T-helper 2 cell treated with Interferon-gamma antibody and Interleukin-4, amounts not matched to agents 5 μg/mL and 100 μg/mL, for 36 hours (primary cell): ENCODE measurements at regions not wholly inside any gene's neighbourhood (a gene's known extent, or its start where the extent isn't known, plus 50 kb on each side); places are given as distances from the start of the nearest gene placed in this dataset.

Experiments
- DNase-seq: peaks from one replicate; pipeline ENCODE4 v3.0.0; 2021; ENCODE audit warnings: low spot score
- H3K27ac Mint-ChIP-seq: one replicate; pipeline ENCODE4 v1.8.0; 2021; ENCODE audit warnings: mild to moderate bottlenecking, mixed read lengths
- H3K27me3 Mint-ChIP-seq: one replicate; pipeline ENCODE4 v1.8.0; 2021; ENCODE audit warnings: low read depth, mixed read lengths
- H3K36me3 Mint-ChIP-seq: one replicate; pipeline ENCODE4 v1.8.0; 2021; ENCODE audit warnings: low read depth, mixed read lengths
- H3K4me1 Mint-ChIP-seq: one replicate; pipeline ENCODE4 v1.8.0; 2021; ENCODE audit warnings: low read depth, mixed read lengths
- H3K4me3 Mint-ChIP-seq: one replicate; pipeline ENCODE4 v1.8.0; 2022; ENCODE audit warnings: mild to moderate bottlenecking, moderate library complexity, mixed read lengths
- H3K9me3 Mint-ChIP-seq: one replicate; pipeline ENCODE4 v1.8.0; 2021; ENCODE audit warnings: mixed read lengths

DNA sequence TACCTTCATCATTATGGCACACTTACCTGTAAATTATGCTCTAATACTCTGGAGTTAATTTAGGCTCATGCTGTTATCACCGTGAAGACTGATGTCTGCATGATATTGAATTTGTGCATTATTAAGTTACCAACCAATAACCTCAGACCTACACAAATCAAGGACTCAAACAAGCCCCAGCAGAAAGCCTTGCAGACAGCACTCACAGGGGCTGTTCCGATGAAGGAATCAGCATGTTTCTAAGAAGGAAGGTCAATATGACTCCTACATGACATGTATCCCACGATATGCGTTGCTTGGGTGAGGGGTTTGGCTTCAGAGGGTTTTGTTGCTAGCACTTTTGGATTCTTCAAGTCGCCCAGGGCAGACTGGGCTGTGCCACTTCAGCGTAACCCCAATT, 1071.2 kb upstream of the SLC10A2 start:
- Mint-ChIP-seq H3K27ac (no peak overlapping the region), H3K4me1 (no peaks in the 10 kb centered on the region), H3K9me3 (peaks cover 11% of the 10 kb centered on the region), H3K4me3 (no peak overlapping the region), H3K36me3 (no peaks in the 10 kb centered on the region), H3K27me3 (no peaks in the 10 kb centered on the region)
- no peak for DNase-seq

DNA sequence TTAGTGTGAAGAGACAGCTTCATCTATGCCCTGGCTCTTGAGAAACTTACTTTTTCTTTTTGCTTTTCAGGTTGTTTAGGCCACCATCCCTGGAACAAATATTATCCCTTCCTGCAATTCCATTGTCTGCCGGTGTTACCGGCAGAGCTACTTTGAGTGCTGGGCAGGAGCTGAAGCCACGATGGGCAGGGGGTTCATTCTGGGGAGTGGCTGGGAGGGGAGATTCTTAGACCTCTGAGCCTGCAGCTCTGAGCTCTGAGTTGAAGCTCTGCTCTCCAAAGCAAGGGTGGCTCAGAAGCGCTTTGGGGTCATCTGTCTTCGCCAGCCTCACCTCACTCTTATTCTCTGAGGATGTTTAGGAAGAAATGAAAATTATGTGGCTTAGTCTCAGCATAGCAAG, 1066.6 kb upstream of the SLC10A2 start:
- no peak for DNase-seq
- Mint-ChIP-seq H3K4me1 (no peaks in the 10 kb centered on the region), H3K9me3 (peaks cover 11% of the 10 kb centered on the region), H3K27ac (no peak overlapping the region), H3K36me3 (no peaks in the 10 kb centered on the region), H3K4me3 (no peak overlapping the region), H3K27me3 (no peaks in the 10 kb centered on the region)

DNA sequence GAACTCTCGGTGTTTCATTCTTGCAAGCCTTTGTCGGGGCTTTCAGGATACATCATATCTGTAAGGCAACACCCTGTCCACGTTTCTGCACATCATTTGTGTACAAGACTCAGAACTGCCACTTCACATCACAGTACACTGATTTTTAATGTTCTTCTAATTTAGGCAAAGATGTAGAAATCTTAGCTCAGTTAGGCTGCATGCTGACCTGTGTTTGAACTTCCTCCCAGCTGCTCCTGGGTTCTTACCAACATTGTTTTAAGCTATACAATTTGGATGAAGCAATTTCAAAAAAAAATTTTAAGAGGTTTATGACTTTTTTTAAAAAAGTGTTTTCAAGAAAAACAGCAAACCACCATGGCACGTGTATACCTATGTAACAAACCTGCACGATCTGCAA, 1047.9 kb upstream of the SLC10A2 start:
- H3K4me3 Mint-ChIP-seq = no peak overlapping the region
- H3K36me3 Mint-ChIP-seq = no peaks in the 10 kb centered on the region
- no peak for DNase-seq
- no peaks in the 10 kb centered on the region for H3K4me1 Mint-ChIP-seq
- H3K9me3 Mint-ChIP-seq = peaks cover 9% of the 10 kb centered on the region
- no peaks in the 10 kb centered on the region for H3K27me3 Mint-ChIP-seq
- no peak overlapping the region for H3K27ac Mint-ChIP-seq

DNA sequence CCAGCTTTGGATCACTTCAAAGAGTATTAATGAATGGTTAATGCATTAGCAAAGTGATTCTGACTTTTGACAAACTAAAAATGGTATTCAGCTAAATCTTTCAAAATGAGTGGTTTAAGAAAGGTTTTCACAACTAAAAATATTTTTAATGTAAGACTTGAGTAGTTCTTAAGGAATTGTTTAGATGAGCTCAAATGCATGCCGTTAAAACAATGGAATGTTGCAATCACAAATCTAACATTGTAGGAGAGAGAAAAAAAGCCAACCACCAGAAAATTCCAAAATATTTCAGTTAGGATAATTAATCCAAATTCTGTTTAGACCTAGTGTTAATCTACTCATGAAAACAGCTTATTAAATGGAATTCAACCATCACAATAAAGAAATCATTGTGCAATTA, 1044.8 kb upstream of the SLC10A2 start:
- no peaks in the 10 kb centered on the region for H3K36me3 Mint-ChIP-seq
- H3K4me1 Mint-ChIP-seq = no peaks in the 10 kb centered on the region
- no peaks in the 10 kb centered on the region for H3K27me3 Mint-ChIP-seq
- no peak for DNase-seq
- no peak overlapping the region for H3K4me3 Mint-ChIP-seq
- H3K27ac Mint-ChIP-seq = no peak overlapping the region
- peaks cover 17% of the 10 kb centered on the region for H3K9me3 Mint-ChIP-seq

DNA sequence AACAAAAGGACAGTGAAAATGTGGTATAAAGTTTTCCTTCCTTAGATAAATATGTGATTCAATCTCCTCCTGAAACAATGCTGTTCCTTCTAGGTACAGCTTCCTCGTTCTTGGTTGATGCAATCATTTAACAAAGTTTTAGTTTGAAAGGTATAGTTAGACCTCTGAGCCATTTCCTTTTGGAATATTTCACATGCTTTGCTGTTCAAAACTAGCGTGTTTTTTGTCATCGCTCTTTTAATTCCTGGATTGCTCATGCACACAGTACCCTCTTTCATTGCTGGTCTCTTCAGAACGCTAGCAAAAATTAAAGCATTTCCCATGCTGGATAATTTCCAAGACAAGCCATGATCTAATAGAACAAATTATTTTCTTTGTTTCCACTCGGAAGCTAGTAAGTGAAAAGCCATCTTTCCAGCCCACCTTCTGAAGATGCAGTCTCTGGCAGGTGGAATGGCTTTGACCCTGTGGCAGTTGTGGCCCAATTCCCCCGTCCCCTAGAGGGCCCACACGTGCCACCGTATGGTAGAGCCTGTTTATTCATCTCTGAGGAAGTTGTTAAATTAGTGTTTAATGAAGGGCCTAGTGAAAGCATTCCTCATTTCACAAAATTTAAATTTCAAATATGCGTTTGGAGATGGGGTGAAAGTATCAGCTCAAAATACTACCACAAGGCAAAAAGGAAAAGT, 1040.6 kb upstream of the SLC10A2 start:
- Mint-ChIP-seq H3K9me3 (peaks cover 21% of the 10 kb centered on the region), H3K4me1 (no peaks in the 10 kb centered on the region)

DNA sequence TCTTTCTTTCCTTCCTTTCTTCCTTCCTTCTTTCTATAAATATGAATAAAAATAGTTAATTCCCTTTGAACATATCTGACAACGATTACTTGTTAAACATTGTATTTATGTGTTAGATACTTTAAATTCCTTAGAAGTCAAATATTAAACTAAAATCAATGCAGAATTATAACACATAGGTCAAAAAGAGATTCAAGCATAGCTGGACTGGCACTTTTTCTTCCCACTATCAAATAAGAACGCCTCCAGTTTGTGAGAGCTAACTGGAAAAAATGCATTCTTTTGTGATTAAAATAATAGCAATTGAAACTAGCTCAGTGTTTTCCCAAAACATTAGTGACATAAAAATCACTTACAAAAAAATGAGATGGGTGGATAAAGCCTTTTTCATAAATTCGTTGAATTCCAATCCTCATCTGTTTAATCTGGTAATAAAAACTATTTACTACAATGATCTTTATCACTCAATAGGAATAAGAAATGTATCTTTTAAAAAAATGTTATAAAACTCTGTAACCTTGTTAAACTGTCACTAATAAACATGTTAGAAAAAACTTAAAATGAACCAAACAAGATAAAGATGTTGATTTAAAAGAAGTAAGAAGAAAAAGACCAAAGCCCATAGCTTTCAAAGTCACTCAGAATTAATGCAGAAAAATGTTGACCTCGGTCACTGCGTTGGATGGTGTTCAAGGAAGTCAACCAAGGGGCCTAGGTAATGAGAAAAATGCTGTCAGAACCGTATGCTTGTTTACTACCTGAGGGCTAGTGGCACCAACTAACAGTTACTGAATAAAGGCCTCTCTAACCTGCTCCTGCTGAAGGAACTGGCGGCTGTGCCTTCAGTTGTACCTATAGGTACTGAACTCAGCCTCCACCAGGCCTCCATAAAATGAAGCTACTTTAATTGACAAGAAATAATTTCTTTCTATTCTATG, 1039.5 kb upstream of the SLC10A2 start:
- H3K4me3 Mint-ChIP-seq = no peak overlapping the region
- no peak overlapping the region for H3K27ac Mint-ChIP-seq

More for the DNA sequence above, 1040.6 kb upstream of the SLC10A2 start:
- H3K36me3 Mint-ChIP-seq = no peaks in the 10 kb centered on the region
- H3K4me3 Mint-ChIP-seq = no peak overlapping the region
- H3K27ac Mint-ChIP-seq = no peak overlapping the region
- no peak for DNase-seq
- no peaks in the 10 kb centered on the region for H3K27me3 Mint-ChIP-seq

DNA sequence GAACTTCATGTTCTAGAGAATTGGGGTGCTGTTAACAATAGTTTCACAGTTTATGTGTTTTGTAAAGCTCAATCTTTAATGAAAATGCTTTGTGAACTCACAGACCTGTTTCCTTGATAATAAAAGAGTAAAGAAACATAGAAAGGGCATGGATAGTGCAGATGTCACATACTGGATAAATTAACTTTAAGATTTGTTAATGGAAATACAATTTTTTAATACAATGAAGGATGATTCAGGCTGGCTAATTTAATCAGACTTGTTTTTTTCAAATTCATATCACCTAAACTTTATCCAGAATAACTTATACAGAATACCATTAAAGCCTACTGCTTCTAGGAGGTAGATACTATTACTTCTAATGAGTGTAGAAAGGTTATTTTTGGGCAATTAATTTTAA, 1033.5 kb upstream of the SLC10A2 start:
- Mint-ChIP-seq H3K9me3 (peaks cover 39% of the 10 kb centered on the region), H3K4me1 (no peaks in the 10 kb centered on the region), H3K27ac (no peak overlapping the region), H3K27me3 (no peaks in the 10 kb centered on the region), H3K4me3 (no peak overlapping the region), H3K36me3 (no peaks in the 10 kb centered on the region)
- no peak for DNase-seq

More for the DNA sequence above, 1039.5 kb upstream of the SLC10A2 start:
- H3K36me3 Mint-ChIP-seq = no peaks in the 10 kb centered on the region
- H3K4me1 Mint-ChIP-seq = no peaks in the 10 kb centered on the region
- H3K27me3 Mint-ChIP-seq = no peaks in the 10 kb centered on the region
- peaks cover 21% of the 10 kb centered on the region for H3K9me3 Mint-ChIP-seq
- no peak for DNase-seq

DNA sequence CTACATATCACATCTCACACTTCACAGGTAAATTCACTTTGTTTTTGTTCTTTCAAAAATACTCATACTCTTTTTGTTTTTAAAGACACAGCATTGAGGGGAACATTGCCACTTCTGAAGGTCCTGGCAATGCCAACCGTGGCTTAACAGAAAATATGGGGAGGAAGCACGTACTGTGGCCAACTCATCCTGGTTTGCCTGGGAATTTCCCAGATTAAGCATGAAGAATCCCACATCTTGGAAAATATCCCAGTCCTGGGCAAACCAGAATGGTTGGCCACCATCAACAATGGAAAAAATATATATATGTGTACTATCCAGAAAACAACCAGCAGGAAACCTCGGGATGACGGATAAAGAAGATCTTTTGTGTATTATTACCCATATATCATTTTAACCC, 1032.2 kb upstream of the SLC10A2 start:
- no peak for DNase-seq
- H3K36me3 Mint-ChIP-seq = no peaks in the 10 kb centered on the region
- no peak overlapping the region for H3K4me3 Mint-ChIP-seq
- H3K4me1 Mint-ChIP-seq = no peaks in the 10 kb centered on the region
- no peaks in the 10 kb centered on the region for H3K27me3 Mint-ChIP-seq
- no peak overlapping the region for H3K27ac Mint-ChIP-seq
- peaks cover 44% of the 10 kb centered on the region for H3K9me3 Mint-ChIP-seq

DNA sequence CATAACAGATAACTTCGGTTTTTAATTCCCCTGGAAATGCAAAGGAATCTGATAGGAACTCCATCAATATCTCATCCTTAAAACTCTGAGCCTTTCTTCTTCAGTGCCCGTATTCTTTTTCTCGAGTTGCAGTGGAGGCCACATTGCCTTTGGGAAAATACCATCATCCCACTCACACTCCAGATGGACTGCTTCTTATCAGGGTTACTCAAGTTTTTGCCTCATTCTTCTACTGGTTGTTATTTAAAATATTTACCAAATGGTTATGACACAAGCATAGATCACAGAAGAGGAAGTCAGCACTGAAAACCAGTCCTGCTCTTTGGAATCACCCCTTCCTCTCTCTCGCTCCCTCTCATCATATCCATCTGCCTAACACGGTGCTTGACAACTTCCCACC, 1020.5 kb upstream of the SLC10A2 start:
- Mint-ChIP-seq H3K27ac (no peak overlapping the region), H3K4me1 (no peaks in the 10 kb centered on the region), H3K36me3 (no peaks in the 10 kb centered on the region), H3K4me3 (no peak overlapping the region), H3K9me3 (peaks cover 17% of the 10 kb centered on the region), H3K27me3 (no peaks in the 10 kb centered on the region)
- no peak for DNase-seq

DNA sequence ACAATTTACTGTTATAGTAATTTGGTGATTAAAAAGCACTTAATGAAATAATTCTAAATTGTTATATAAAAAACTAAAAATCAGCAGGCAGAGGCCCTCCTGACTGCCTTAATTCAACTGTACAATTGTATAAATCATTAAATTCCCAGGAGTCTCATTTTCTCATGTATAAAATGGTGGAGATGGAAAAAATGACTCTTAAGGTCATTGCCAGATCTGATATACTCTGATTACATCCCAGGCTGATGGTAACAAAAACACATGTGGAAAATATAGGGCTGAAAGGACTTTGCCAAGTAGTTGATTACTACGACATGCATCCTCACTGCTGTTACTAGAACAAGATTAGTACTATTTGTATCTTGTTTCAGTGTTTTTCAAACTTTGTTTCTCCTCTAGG, 1020.0 kb upstream of the SLC10A2 start:
- Mint-ChIP-seq H3K27ac (no peak overlapping the region), H3K36me3 (no peaks in the 10 kb centered on the region), H3K27me3 (no peaks in the 10 kb centered on the region), H3K9me3 (peaks cover 17% of the 10 kb centered on the region), H3K4me1 (no peaks in the 10 kb centered on the region), H3K4me3 (no peak overlapping the region)
- no peak for DNase-seq

DNA sequence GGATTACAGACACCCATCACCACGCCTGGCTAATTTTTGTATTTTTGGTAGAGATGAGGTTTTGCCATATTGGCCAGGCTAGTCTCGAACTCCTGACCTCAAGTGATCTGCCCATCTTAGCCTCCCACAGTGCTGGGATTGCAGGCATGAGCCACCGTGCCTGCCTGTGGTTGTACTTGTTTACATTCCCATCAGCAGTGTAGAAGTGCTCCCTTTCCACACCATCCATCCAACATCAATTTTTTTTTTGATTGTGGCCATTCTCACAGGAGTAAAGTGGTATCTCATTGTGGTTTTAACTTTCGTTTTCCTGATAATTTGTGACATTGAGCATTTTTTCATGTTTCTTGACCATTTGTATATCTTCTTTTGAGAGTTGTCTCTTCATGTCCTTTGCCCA, 1019.4 kb upstream of the SLC10A2 start:
- Mint-ChIP-seq H3K36me3 (no peaks in the 10 kb centered on the region), H3K9me3 (peaks cover 17% of the 10 kb centered on the region), H3K27me3 (no peaks in the 10 kb centered on the region), H3K4me1 (no peaks in the 10 kb centered on the region), H3K27ac (no peak overlapping the region), H3K4me3 (no peak overlapping the region)
- no peak for DNase-seq

DNA sequence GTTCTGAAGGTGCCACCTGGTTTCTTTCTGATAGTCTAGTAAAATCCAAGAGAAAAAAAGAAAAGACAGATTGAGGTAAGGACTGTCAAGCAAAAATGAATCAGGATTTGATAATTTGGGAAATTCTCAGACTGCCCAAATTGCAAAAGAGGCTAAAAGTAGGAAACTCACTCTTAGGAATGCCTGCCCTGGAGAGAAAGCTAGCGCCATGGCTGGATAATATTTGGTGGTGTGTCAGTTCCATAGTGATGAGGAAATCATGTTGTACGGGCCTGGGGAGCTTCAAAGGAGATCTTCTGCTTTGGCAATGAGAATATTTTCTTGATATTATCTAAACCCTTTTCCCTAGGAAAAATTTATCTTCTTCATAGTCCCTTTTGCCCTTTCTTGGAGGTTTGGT, 1008.1 kb upstream of the SLC10A2 start:
- H3K36me3 Mint-ChIP-seq = no peaks in the 10 kb centered on the region
- H3K27ac Mint-ChIP-seq = no peak overlapping the region
- H3K27me3 Mint-ChIP-seq = no peaks in the 10 kb centered on the region
- H3K4me3 Mint-ChIP-seq = no peak overlapping the region
- no peaks in the 10 kb centered on the region for H3K4me1 Mint-ChIP-seq
- no peak for DNase-seq
- H3K9me3 Mint-ChIP-seq = peaks cover 29% of the 10 kb centered on the region

DNA sequence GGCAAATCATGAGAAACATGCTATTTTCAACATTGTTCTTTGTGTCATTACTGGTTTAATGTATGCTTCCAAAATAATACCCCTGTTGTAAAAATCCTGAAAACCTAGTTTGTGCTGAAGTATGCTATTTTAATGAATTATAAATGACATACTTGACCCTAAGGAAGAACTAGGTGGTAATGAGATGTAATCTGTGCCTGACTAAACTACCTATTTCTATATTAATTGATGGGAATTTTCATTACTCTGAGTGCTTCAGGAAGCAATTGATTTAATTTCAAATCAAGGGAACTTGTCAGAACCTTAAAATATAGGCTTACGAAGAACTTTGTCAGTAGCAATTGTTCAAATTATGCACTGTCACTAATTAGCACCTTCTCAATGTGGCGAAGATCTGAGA, 1005.6 kb upstream of the SLC10A2 start:
- Mint-ChIP-seq H3K4me3 (no peak overlapping the region), H3K27me3 (no peaks in the 10 kb centered on the region), H3K27ac (no peak overlapping the region)

DNA sequence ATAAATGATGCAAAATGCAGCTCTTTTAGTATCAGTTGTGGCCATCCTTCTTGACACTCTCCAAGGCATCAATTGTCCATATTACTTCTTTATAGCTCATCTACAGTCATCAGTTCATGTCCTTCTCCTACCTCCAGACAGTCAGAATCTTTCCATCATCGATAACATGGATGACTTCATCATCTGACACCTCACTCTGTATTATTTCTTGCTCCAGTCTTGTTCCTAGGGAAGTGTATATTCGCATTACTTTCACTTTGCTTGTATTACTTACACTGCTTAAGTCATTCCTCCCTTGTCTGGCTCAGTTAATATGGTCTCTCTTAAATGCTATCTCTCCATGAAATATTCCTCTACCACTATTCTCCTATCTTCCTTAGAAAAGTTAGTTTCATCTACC, 999.1 kb upstream of the SLC10A2 start:
- Mint-ChIP-seq H3K4me3 (no peak overlapping the region), H3K27ac (no peak overlapping the region), H3K9me3 (peaks cover 17% of the 10 kb centered on the region), H3K4me1 (no peaks in the 10 kb centered on the region), H3K36me3 (no peaks in the 10 kb centered on the region), H3K27me3 (no peaks in the 10 kb centered on the region)
- DNase-seq = no peak

More for the DNA sequence above, 1005.6 kb upstream of the SLC10A2 start:
- no peak for DNase-seq
- H3K4me1 Mint-ChIP-seq = no peaks in the 10 kb centered on the region
- no peaks in the 10 kb centered on the region for H3K36me3 Mint-ChIP-seq
- peaks cover 15% of the 10 kb centered on the region for H3K9me3 Mint-ChIP-seq
